Renal cortical epithelial cell (primary cell): ENCODE measurements at regions not wholly inside any gene's neighbourhood (a gene's known extent, or its start where the extent isn't known, plus 50 kb on each side); places are given as distances from the start of the nearest gene placed in this dataset.
"Not testable (repeated sequence)": the region's sequence is repeated elsewhere in the genome, so short reads cannot be mapped to it uniquely, and the experiment has no call there.

Experiments used
- DNase-seq: peaks from one replicate; pipeline ENCODE4 v3.0.0-alpha.2; 2011; ENCODE audit warnings: low read depth

DNA sequence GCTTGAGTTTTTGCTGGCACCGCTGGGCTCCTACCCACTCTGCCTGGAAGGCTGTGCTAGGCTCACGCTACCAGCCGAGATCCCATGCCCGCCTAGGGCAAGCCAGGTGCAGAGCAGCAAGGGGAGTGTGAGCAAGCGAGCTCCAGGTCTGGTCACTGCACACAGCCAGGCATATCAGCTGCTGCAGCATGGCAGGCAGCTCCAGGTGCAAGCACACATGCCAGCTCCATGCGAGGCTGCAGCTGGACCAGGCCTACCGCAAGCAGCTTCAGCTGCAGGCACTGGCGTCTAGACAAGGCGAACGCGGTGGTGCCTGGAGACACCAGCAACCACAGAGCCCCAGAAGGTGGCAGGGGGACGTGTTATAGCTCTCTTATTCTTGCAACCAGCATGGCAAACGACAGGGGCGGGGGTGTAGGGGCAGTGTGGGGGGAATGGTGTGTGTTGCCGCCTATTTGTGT lies 614.7 kb upstream of the EPHA5 start:
- no peak for DNase-seq

DNA sequence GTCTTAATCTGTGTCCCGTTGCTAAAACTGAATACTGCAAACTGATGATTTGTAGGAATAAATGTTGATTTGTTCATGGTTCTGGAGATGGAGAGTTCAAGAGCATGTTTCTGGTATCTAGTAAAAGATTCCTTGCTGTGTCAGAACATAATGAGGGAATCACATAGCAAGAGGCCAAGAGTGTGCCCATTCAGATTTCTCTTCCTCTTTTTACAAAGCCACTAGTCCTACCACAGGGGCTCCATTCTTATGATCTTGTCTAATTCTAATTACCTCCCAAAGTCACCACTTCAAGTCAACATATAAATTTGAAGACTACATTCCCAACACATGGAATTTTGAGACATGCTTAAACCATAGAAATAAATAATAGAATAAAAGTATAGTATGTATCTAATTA lies 608.8 kb upstream of the EPHA5 start:
- no peak for DNase-seq

DNA sequence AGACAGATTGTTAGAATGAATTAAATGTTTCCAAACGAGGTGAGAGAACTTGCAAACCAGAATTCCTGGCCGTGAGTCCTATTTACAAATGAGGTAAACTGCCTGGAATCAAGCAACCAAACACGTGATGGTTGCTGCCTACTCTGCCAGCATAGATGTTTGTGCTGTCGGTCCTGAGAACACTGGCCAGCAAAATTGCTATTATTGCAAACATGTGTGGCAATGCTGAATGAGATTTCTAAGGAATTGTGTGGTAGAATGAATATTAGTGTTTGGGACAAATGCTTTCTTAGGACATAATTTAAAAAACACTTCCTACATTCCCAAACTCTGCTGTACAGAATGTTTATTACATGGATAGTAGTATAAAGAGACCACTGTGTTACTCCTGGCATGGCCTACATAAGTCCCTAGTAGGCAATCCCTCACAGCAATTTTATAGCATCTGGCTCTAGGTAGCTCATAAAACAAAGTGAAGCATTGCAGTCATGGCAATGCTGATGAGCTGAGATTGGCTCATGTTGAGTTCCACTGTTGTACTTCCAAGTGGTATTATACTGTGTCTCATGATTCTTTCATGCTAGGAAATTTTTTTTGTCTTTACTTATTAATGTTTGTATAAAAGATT lies 605.2 kb upstream of the EPHA5 start:
- DNase-seq = no peak

DNA sequence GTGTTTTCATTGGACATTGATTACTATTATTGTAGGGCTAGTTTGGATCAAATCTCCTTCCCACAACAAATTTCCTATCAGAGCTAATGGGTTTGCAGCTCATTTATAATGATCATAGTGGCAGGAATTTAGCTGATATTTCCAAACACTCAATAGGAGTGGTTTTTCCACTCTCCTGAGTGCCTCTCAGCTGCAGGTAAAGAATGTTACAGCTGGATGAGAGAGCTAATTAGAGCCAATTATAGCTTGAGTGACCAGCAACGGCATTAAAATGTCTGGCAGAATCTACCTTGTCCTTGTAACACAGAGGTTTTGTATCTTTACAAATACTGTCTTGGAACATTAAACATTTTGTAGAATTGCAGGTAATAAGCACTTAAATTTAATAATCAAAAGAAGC lies 602.8 kb upstream of the EPHA5 start:
- no peak for DNase-seq

DNA sequence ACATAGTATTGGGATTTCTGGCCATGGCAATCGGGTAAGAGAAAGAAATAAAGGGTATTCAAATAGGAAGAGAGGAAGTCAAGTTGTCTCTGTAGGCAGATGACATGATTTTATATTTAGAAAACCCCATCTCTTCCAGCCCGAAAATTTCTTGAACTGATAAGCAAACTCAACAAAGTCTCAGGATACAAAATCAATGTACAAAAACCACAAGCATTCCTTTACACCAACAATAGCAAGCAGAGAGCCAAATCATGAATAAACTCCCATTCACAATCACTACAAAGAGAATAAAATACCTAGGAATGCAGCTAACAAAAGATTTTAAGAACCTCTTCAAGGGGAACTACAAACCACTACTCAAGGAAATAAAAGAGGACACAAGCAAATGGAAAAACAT lies 600.1 kb upstream of the EPHA5 start:
- not testable (repeated sequence) for DNase-seq

DNA sequence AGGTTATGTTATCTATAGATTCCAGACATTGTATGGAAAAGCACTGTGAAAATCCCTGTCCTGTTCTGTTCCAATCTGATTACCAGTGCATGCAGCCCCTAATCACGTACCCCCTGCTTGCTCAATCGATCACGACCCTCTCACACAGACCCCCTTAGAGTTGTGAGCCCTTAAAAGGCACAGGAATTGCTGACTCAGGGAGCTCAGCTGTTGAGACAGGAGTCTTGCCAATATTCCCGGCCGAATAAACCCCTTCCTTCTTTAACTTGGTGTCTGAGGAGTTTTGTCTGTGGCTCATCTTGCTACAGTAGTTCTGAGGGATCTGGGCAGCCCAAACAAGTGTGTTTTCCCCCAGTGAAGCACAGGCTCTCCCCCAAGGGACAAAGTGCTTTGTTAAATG lies 596.3 kb upstream of the EPHA5 start:
- DNase-seq = not testable (repeated sequence)

DNA sequence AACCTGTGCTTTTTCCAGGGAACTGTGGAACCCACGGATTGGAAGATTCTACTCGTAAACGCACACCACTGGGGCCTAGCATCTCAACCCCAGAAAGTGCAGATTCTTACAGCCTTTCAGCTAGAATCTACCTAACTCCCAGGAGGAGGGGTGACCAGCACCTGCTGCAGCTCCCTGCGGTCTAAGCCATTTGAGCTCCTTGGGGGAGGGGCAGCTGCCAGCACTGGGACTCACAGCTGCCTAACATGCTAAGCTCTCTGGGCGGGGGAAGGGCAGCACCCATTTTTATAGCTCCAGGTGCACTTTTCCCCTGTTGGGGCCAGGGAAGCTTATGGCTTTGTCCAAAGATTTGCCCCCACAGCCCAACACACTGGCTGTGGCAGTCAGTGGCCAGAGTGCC lies 595.7 kb upstream of the EPHA5 start:
- DNase-seq = no peak

DNA sequence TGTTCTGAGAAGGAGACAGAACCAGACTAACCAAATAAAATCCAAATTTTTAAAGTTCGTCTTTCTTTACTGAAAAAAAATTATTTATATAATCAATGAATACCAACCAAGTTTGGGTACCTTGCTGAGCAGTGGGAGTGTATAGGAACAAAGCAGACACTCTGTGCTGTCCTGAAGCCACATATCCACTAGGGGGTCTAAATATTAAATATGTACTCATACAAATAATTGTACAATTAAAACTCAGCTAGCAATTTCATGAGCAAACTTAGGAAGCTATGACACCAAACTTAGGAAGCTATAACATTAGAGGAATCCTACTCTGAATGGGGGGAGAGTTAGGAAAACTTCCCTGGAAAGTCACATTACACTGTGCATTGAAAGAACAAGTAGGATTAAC lies 582.0 kb upstream of the EPHA5 start:
- no peak for DNase-seq

DNA sequence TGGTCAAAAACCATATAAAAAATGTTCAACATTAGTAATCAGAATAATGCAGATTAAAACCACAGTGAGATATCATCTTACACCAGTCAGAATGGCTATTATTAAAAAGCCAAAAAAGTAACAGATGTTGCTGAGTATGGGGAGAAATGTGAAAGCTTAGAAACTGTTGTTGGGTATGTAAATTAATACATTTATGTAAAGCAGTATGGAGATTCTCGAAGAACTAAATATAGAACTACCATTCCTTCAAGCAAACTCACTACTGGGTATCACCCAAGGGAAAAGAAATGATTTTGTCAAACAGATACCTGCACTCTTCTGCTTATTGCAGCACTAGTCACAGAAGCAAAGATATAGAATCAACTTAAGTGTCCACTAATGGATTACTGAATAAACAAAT lies 576.4 kb upstream of the EPHA5 start:
- DNase-seq = no peak

DNA sequence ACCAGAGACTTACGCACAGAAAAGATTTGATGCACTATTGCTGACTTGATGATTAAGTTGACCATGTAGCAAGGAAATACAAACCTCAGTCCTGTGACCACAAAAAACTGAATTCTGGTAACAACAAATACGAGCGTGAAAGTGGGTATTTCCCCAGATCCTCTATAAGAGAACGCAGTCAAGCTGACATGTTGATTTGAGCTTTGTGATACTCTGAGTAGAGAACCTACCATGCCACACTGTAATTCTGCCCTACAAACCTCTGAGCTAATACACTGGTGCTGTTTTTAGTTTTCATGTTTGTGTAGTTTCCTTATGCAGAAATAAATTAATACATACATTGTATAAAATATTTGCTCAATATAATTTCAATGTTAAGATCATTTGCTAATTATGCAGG lies 565.6 kb upstream of the EPHA5 start:
- no peak for DNase-seq

DNA sequence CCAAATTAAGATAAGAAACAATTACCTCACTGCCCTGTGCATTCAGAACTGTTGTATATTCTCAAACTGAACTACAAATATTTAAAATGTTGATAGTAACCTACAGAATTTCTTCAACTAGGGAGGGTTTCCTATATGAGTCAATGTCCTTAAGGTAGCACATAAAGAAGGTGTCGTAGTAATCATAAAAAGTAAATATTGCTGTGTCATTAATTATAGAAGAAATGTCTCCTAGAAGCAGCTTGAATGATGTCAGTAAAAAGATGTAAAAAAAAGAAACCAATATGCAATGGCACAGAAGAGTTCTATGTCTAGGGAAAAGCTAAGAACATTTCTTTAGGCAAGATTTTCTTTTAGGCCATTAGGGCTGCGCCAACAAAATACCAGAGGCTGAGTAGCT lies 559.6 kb upstream of the EPHA5 start:
- DNase-seq = no peak

DNA sequence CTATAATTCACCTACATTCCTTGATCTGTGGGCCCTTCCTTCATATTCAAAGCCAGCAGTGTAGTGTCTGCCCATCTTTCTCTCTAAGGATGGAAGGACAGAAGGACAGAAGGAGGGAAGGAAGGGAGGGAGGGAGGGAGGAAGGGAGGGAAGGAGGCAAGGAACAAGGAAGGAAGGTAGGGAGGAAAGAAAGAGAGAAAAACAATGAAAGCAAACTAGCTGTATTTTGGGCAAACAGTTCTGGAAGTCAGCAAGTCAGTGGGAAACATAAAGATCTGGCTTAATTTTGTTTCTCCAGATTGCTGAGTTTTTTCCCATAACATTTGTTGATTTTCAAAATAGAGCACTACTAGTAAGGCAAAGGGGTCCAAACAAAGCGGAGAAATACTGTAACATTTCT lies 555.2 kb upstream of the EPHA5 start:
- no peak for DNase-seq

DNA sequence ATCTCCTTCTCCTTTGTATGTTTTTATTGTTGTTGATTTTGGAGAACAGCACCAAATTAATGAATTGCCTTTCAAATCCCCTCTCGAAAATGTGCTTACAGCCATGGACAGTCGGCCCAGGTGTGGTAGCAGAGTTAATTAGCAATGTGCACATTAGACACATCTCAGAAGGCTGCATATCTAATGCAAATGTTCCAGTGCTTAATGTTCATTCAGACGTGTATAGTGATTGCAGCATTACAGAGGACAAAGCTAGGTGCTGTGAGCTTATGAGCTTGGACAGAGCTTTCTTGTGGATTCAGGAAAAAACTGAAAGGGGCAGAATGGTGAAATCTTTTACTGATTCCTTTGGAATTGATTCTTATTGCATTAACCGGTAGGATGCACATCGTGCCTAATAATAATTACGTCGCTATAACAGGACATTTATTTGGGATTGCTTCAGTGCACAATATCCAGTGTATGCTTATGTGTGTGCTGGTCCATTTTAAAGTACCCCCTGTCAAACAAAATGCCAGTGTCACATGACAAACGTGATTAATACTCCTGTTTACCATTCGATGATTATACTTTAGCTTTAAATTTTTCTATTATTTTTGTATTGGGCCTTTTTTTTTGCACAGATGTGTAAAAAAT lies 552.9 kb upstream of the EPHA5 start:
- no peak for DNase-seq

DNA sequence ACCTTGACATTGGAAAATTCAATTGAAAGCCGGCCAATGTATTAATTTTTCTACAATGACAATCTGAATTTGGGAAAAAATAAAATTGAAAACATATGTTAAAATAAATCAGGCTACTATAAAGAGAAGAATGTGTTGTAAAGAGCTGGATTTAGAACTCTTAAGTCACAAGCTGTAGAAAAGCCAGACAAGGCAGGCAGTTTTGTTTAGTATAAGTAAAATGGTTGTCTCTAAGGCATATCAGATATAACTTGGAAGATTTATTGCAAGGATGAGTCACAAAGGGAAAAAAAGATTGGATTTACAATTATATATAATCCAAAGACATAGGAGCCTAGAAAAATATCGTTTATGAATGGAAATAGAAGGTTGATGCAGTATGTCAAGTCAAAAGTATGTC lies 549.1 kb upstream of the EPHA5 start:
- no peak for DNase-seq

DNA sequence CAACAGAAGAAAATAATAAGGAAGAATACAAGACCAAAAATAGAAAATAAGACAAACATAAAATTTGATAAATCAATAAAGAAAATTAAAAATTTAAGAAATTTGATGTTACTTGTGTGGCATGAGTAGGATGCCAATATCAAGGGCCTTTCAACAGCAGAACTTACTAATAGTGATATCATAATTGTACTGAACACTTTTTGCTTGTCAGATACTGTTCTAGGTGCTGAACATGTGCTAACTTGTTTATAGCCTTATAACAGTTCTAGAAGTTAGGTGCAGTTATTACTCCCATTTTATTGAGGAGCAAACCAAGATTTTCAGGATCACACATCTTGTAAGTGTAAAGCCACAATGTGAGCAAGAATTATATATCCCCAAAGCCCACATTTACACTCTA lies 546.0 kb upstream of the EPHA5 start:
- no peak for DNase-seq

DNA sequence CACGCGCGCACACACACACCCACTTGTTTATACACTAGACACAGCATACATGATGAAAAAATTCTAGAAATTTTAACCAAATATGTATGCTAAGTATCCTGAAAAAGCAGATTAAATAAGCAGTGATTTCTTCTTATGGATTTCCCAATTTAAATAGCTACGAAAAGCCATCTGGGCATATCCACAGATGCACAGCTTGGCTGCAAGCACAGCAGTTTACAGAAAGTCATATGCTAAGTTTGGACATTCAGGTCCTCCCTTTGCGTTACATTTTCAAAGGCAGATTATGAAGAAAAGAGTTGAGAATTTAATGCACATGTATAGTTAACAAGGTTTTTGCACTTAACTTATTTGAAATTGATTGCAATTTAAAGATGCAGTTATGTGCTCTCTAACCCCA lies 542.2 kb upstream of the EPHA5 start:
- DNase-seq = no peak

DNA sequence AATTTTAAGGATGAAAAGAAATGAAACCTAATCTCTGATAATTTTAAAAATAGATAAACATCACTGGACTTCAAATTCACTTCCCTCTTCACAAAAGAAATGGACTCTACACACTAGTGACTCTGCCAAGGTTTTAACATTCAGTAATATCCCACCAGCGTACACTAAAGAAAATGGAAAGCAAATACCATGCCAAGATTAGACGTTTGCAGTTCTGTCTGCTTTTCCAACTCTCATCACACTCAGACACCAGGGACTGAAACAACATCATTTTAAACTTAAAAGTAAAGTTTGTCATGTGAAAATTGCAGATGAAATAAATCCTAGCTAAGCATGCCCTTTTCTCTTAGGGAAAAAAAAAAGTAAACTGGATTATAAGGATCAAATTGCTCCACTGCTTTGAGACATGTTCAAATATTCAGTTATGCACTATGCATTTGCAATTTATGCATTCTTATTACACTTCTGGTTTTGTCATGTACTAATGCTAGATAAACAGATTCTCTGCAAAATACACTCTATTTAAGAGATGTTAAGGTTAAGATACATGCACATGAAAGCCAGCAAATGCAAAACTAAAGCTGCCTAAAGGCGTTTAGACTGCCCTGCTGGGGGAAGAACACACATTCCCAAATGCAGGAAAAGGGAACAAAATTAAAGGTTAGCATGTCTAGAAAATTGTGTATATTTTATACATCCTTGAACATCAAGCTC lies 534.4 kb upstream of the EPHA5 start:
- DNase-seq = no peak

DNA sequence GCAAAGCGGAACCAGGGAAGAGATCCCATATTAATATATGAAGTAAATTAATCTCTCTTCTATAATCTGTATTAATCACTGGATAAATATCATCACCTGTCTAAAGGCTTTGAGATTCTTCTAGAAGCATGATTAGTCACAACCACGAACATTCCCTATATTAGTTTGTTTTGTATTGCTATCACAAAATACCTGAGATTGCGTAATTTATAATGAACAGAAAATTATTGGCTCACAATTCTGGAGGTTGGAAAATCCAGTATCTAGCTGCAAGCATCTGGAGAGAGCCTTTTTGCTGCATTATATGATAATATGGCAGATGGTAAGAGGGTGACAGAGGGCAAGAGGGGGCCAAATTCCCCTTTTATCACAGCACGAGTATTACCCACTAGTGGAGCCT lies 532.6 kb upstream of the EPHA5 start:
- no peak for DNase-seq

DNA sequence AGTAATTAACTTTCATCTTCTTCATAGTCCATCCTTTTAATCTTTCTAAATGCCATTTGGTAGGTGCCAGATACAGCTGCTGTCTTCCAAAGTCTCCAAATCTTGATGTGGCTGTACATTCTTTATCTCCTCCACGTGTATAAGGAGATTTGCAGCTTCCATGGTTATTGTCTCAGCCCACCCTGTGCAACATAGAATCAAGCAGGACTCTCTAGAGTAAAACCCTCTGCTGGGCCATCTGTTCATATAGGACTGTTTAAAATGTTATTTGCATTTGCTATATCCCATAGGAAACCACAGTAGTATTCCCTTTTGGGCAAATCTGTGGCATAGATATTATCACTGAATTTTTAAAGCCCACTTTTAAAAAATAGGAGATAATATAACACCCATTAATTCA lies 527.2 kb upstream of the EPHA5 start:
- DNase-seq = no peak

DNA sequence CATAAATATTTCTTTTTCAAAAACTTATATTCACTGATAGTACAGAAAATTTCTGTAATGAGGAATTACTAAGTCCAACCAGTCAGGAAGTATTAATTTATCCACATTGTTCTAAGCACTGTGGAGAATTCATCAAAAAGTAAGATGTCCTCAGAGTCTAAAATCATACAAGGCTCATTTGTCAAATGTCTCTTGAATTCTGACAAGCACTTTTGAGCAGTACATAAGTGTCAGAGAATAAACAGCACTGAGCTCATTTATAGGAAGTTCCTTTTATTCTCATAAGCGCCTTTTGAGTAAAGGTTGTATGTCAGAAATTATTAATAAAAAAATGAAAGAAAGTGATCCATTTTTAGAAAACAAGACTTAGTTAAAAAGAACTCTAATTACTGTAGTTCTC lies 523.2 kb upstream of the EPHA5 start:
- DNase-seq = no peak

DNA sequence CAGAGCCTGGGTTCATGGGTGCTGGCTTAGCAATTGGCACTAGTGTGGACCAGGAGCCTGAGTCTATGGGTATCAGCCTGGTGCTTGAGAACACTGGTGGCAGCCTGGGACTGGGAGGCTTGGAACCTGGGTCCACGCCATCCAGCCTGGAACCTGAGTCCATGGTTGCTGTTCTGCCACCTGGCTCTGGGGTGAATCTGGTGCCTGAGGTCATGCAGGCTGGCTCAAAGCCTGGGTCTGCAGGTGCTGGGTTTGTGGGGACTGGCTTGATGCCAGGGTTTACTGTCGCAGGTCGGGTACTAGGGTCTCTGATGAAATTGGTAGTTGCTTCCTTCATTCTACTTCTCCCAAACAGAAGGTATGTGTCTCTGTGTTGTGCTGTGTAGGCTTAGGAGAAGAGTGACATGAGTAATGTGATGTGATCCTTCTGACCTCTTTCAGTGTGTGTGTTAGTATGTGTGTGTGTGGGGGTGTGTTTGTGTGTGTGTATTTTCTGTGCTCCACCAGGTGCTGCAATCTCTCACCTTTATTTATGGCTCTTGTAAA lies 517.0 kb upstream of the EPHA5 start:
- no peak for DNase-seq

DNA sequence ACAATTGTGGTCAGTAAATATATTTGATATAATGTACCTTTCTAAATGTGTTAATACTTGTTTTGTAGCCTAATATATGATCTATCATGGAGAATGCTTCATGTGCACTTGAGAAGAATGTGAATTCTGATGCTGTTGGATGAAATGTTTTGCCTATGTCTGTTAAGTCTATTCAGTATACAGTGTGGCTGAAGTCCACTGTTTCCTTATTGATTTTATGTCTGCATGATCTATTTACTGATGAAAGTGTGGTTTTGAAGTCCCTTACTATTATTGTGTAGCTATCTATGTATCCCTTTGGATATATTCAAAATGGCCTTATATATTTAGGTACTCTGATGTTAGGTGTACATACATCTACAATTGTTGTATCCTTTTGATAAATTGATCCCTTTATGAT lies 515.8 kb upstream of the EPHA5 start:
- DNase-seq = no peak

DNA sequence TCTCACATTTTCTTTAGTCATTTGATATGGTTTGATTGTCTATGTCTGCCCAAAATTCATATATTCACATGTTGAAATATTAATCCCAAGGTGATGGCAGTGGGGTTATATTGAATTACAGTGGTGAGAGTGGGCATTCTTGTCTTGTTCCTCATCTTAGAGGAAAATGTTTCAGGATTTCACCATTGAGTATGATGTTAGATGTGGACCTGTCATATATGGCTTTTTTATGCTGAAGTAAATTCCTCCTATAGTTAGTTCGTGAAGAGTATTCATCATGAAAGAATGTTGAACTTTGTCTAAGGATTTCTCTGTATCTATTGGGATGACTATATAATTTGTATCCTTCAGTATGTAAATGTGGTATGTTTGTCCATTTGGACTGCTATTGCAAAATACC lies 512.3 kb upstream of the EPHA5 start:
- DNase-seq = no peak
